H1 (cell line): ENCODE measurements at regions not wholly inside any gene's neighbourhood (a gene's known extent, or its start where the extent isn't known, plus 50 kb on each side); places are given as distances from the start of the nearest gene placed in this dataset.

ENCODE experiments used
- EZH2 ChIP-seq: fragments of 200-600 bp; sonication (generic); IDR thresholded peaks from 2 replicates; pipeline ENCODE4 v1.7.1; 2012; ENCODE audit warnings: low read depth, mild to moderate bottlenecking, moderate library complexity, low read length, inconsistent platforms; ENCODE audit not compliant: severe bottlenecking
- KDM1A ChIP-seq: fragments of 200-600, 300-600 bp; sonication (generic); IDR thresholded peaks from 2 replicates; pipeline ENCODE4 v1.7.1; 2016; ENCODE audit warnings: mild to moderate bottlenecking, low read length, borderline replicate concordance
- NRF1 ChIP-seq: IDR thresholded peaks from 2 replicates; pipeline ENCODE4 v1.6.1; 2011; ENCODE audit warnings: mild to moderate bottlenecking, low read depth, low read length, improper control_type of control experiment
- YY1 ChIP-seq: IDR thresholded peaks from 2 replicates; pipeline ENCODE4 v1.6.1; 2011; ENCODE audit warnings: low read depth, mild to moderate bottlenecking, low read length
- TF ChIP-seq, protein P1 (sequence below), 3 experiments: IDR thresholded peaks; 1 replicate in 2 of 3; 2 replicates in 1 of 3; pipeline versions ENCODE4 v1.5.1 to v1.6.1; 2011; ENCODE audit warnings: low read length in 3 of 3, mild to moderate bottlenecking in 3 of 3, inconsistent platforms in 2 of 3, low read depth in 1 of 3, moderate library complexity in 1 of 3; ENCODE audit not compliant: insufficient read depth in 1 of 3; ENCODE audit errors: control extremely low read depth in 1 of 3

DNA sequence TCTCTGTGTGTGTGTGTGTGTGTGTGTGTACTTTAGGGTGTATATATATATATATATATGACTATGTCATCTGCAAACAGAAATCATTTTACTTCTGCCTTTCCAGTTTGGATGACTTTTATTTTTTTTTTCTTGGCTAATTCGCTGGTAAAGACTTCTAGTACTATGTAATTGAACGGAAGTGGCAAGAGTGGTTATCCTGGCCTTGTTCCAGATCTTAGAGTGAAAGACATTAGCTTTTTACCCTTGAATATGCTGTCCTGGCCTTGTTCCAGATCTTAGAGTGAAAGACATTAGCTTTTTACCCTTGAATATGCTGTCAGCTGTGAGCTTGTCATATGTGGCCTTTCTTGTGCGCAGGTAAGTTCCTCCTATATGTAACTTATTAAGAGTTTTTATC lies 72.7 kb upstream of the MYOCD start:
- TF ChIP-seq, protein P1, sequence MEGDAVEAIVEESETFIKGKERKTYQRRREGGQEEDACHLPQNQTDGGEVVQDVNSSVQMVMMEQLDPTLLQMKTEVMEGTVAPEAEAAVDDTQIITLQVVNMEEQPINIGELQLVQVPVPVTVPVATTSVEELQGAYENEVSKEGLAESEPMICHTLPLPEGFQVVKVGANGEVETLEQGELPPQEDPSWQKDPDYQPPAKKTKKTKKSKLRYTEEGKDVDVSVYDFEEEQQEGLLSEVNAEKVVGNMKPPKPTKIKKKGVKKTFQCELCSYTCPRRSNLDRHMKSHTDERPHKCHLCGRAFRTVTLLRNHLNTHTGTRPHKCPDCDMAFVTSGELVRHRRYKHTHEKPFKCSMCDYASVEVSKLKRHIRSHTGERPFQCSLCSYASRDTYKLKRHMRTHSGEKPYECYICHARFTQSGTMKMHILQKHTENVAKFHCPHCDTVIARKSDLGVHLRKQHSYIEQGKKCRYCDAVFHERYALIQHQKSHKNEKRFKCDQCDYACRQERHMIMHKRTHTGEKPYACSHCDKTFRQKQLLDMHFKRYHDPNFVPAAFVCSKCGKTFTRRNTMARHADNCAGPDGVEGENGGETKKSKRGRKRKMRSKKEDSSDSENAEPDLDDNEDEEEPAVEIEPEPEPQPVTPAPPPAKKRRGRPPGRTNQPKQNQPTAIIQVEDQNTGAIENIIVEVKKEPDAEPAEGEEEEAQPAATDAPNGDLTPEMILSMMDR (IDR thresholded peaks at IDR 0.05; ENCODE audit: control extremely low read depth in 1 of 3, insufficient read depth in 1 of 3, low read depth in 1 of 3, low read length in 3 of 3) = no peak
- TF ChIP-seq EZH2 = no peak
- no peak for TF ChIP-seq YY1
- no peak for TF ChIP-seq NRF1
- no peak for TF ChIP-seq KDM1A
